Activated CD4-positive, alpha-beta memory T cell treated with anti-CD3 and anti-CD28 coated beads for 36 hours (primary cell): ENCODE measurements at regions not wholly inside any gene's neighbourhood (a gene's known extent, or its start where the extent isn't known, plus 50 kb on each side); places are given as distances from the start of the nearest gene placed in this dataset.
A peak's percentile ranks its signal among the peaks of the same experiment; 100 is the strongest.

Experiments used
- CTCF ChIA-PET: fragments of 350-600 bp; sonication (Branson Sonifier 250); formaldehyde crosslinking; loops from one replicate; lab custom pipeline; 2021; ENCODE audit warnings: antibody characterized with exemption, inconsistent platforms; lab: Charles Lee
- POLR2A ChIA-PET: fragments of 350-600 bp; sonication (Branson Sonifier 250); formaldehyde crosslinking; loops from one replicate; lab custom pipeline; 2021; ENCODE audit warnings: antibody characterized with exemption; lab: Charles Lee
- DNase-seq: peaks from one replicate; pipeline ENCODE4 v3.0.0-alpha.2; 2020
- H3K27ac Mint-ChIP-seq: one replicate; pipeline ENCODE4 v1.8.0; 2021; ENCODE audit warnings: mixed read lengths
- H3K27me3 Mint-ChIP-seq: one replicate; pipeline ENCODE4 v1.8.0; 2021; ENCODE audit warnings: mixed read lengths
- H3K36me3 Mint-ChIP-seq: one replicate; pipeline ENCODE4 v1.8.0; 2021; ENCODE audit warnings: mixed read lengths
- H3K4me1 Mint-ChIP-seq: one replicate; pipeline ENCODE4 v1.8.0; 2021; ENCODE audit warnings: low read depth, mixed read lengths
- H3K4me3 Mint-ChIP-seq: one replicate; pipeline ENCODE4 v1.8.0; 2021; ENCODE audit warnings: mild to moderate bottlenecking, mixed read lengths
- H3K9me3 Mint-ChIP-seq: one replicate; pipeline ENCODE4 v1.8.0; 2021; ENCODE audit warnings: mixed read lengths
- intact Hi-C: fragments of 100-400 bp; cut with micrococcal nuclease; formaldehyde crosslinking; loops from one replicate; pipeline ENCODE4 v1.15.1; 2023

- H3K27me3 Mint-ChIP-seq = peaks cover 10% of the 10 kb centered on the region
- DNase-seq = no peak
- H3K4me3 Mint-ChIP-seq = no peak overlapping the region
- ChIA-PET CTCF (no interaction called here), POLR2A (no interaction called here)
- H3K9me3 Mint-ChIP-seq = no peaks in the 10 kb centered on the region
- intact Hi-C loops = no loop called here
- no peak overlapping the region for H3K27ac Mint-ChIP-seq
- H3K4me1 Mint-ChIP-seq = no peaks in the 10 kb centered on the region
- H3K36me3 Mint-ChIP-seq = no peaks in the 10 kb centered on the region
Measured at GRCh38 chr1:4165686-4166300, 265.7 kb upstream of the C1orf174 start.

- Mint-ChIP-seq H3K4me3 (no peak overlapping the region), H3K9me3 (no peaks in the 10 kb centered on the region), H3K27me3 (peaks cover 13% of the 10 kb centered on the region), H3K36me3 (no peaks in the 10 kb centered on the region), H3K27ac (no peak overlapping the region), H3K4me1 (no peaks in the 10 kb centered on the region)
- intact Hi-C loops = no loop called here
- DNase-seq = no peak
- ChIA-PET POLR2A (no interaction called here), CTCF (no interaction called here)
Measured at GRCh38 chr1:4166713-4167112, 266.6 kb upstream of the C1orf174 start.

- H3K36me3 Mint-ChIP-seq = no peaks in the 10 kb centered on the region
- ChIA-PET CTCF (no interaction called here), POLR2A (no interaction called here)
- H3K27me3 Mint-ChIP-seq = peaks cover 21% of the 10 kb centered on the region
- no peak overlapping the region for H3K4me3 Mint-ChIP-seq
- no peak overlapping the region for H3K27ac Mint-ChIP-seq
- DNase-seq = no peak
- no peaks in the 10 kb centered on the region for H3K4me1 Mint-ChIP-seq
- intact Hi-C loops = no loop called here
- no peaks in the 10 kb centered on the region for H3K9me3 Mint-ChIP-seq
Measured at GRCh38 chr1:4169991-4170390, 269.9 kb upstream of the C1orf174 start.

- peaks cover 17% of the 10 kb centered on the region for H3K27me3 Mint-ChIP-seq
- no peak overlapping the region for H3K27ac Mint-ChIP-seq
- CTCF ChIA-PET = no interaction called here
- POLR2A ChIA-PET = no interaction called here
- H3K36me3 Mint-ChIP-seq = no peaks in the 10 kb centered on the region
- intact Hi-C loops = no loop called here
- H3K4me3 Mint-ChIP-seq = no peak overlapping the region
- H3K9me3 Mint-ChIP-seq = no peaks in the 10 kb centered on the region
- H3K4me1 Mint-ChIP-seq = no peaks in the 10 kb centered on the region
- DNase-seq = peak; percentile 2
Measured at GRCh38 chr1:4170548-4171340, 270.7 kb upstream of the C1orf174 start.

GRCh38 chr1:4171480-4172450 is 271.7 kb upstream of the C1orf174 start:
- ChIA-PET CTCF (no interaction called here), POLR2A (no interaction called here)
- Mint-ChIP-seq H3K9me3 (no peaks in the 10 kb centered on the region), H3K4me1 (no peaks in the 10 kb centered on the region), H3K27me3 (peaks cover 14% of the 10 kb centered on the region), H3K36me3 (no peaks in the 10 kb centered on the region), H3K27ac (no peak overlapping the region), H3K4me3 (no peak overlapping the region)
- intact Hi-C loops = no loop called here
- peak; percentile 3 for DNase-seq

GRCh38 chr1:4172644-4173599 is 272.9 kb upstream of the C1orf174 start:
- Mint-ChIP-seq H3K27ac (no peak overlapping the region), H3K27me3 (peaks cover 14% of the 10 kb centered on the region), H3K4me3 (no peak overlapping the region), H3K36me3 (no peaks in the 10 kb centered on the region), H3K4me1 (no peaks in the 10 kb centered on the region), H3K9me3 (no peaks in the 10 kb centered on the region)
- POLR2A ChIA-PET = no interaction called here
- CTCF ChIA-PET = no interaction called here
- DNase-seq = peak; percentile 43
- intact Hi-C loops = no loop called here

GRCh38 chr1:4173731-4174130 is 273.7 kb upstream of the C1orf174 start:
- CTCF ChIA-PET = no interaction called here
- H3K27ac Mint-ChIP-seq = no peak overlapping the region
- H3K36me3 Mint-ChIP-seq = no peaks in the 10 kb centered on the region
- peaks cover 14% of the 10 kb centered on the region for H3K27me3 Mint-ChIP-seq
- H3K4me3 Mint-ChIP-seq = no peak overlapping the region
- no peaks in the 10 kb centered on the region for H3K9me3 Mint-ChIP-seq
- no peak for DNase-seq
- POLR2A ChIA-PET = no interaction called here
- intact Hi-C loops = no loop called here
- H3K4me1 Mint-ChIP-seq = no peaks in the 10 kb centered on the region

- H3K9me3 Mint-ChIP-seq = no peaks in the 10 kb centered on the region
- no peak overlapping the region for H3K4me3 Mint-ChIP-seq
- peak; percentile 4 for DNase-seq
- no peak overlapping the region for H3K27ac Mint-ChIP-seq
- ChIA-PET POLR2A (no interaction called here), CTCF (no interaction called here)
- no peaks in the 10 kb centered on the region for H3K36me3 Mint-ChIP-seq
- no peaks in the 10 kb centered on the region for H3K4me1 Mint-ChIP-seq
- H3K27me3 Mint-ChIP-seq = peaks cover 14% of the 10 kb centered on the region
- intact Hi-C loops = no loop called here
Measured at GRCh38 chr1:4174291-4175200, 274.5 kb upstream of the C1orf174 start.

- ChIA-PET CTCF (no interaction called here), POLR2A (no interaction called here)
- peaks cover 11% of the 10 kb centered on the region for H3K27me3 Mint-ChIP-seq
- no peaks in the 10 kb centered on the region for H3K36me3 Mint-ChIP-seq
- intact Hi-C loops = no loop called here
- DNase-seq = no peak
- no peak overlapping the region for H3K4me3 Mint-ChIP-seq
- no peaks in the 10 kb centered on the region for H3K9me3 Mint-ChIP-seq
- no peaks in the 10 kb centered on the region for H3K4me1 Mint-ChIP-seq
- H3K27ac Mint-ChIP-seq = no peak overlapping the region
Measured at GRCh38 chr1:4175566-4176405, 275.7 kb upstream of the C1orf174 start.

GRCh38 chr1:4176841-4177240 is 276.8 kb upstream of the C1orf174 start:
- H3K4me1 Mint-ChIP-seq = no peaks in the 10 kb centered on the region
- no peaks in the 10 kb centered on the region for H3K36me3 Mint-ChIP-seq
- DNase-seq = no peak
- ChIA-PET POLR2A (no interaction called here), CTCF (no interaction called here)
- H3K27ac Mint-ChIP-seq = no peak overlapping the region
- H3K4me3 Mint-ChIP-seq = no peak overlapping the region
- no peaks in the 10 kb centered on the region for H3K9me3 Mint-ChIP-seq
- intact Hi-C loops = no loop called here
- peaks cover 8% of the 10 kb centered on the region for H3K27me3 Mint-ChIP-seq
